Retinal pigment epithelial cell (primary cell): ENCODE measurements at regions not wholly inside any gene's neighbourhood (a gene's known extent, or its start where the extent isn't known, plus 50 kb on each side); places are given as distances from the start of the nearest gene placed in this dataset.
A peak's percentile ranks its signal among the peaks of the same experiment; 100 is the strongest.

ENCODE experiments used
- DNase-seq: peaks from one replicate; pipeline ENCODE4 v3.0.0-alpha.2; 2010; ENCODE audit warnings: low read depth
- H3K4me3 ChIP-seq: 2 replicates; pipeline ENCODE4 v1.5.1; 2011; ENCODE audit warnings: mild to moderate bottlenecking, low read length, control low read depth, moderate library complexity
- CTCF ChIP-seq: conservative IDR thresholded peaks from 2 replicates; pipeline ENCODE4 v1.5.1; 2011; ENCODE audit warnings: low read depth, low read length, control low read depth, inconsistent platforms

GRCh38 chr18:70463085-70463484 lies 174.2 kb downstream of the SOCS6 start:
- no peak overlapping the region for H3K4me3 ChIP-seq
- DNase-seq = no peak
- no peak for TF ChIP-seq CTCF

GRCh38 chr18:70462078-70462439 lies 173.2 kb downstream of the SOCS6 start:
- TF ChIP-seq CTCF = no peak
- no peak overlapping the region for H3K4me3 ChIP-seq
- no peak for DNase-seq

- TF ChIP-seq CTCF = no peak
- no peak for DNase-seq
- H3K4me3 ChIP-seq = no peak overlapping the region
These were observed 172.7 kb downstream of the SOCS6 start for GRCh38 chr18:70461323-70462077.

GRCh38 chr18:70459731-70460130 lies 170.9 kb downstream of the SOCS6 start:
- TF ChIP-seq CTCF = no peak
- DNase-seq = peak; percentile 25
- no peak overlapping the region for H3K4me3 ChIP-seq

- DNase-seq = no peak
These were observed 170.4 kb downstream of the SOCS6 start for GRCh38 chr18:70459251-70459650.

GRCh38 chr18:70457788-70458187 lies 168.9 kb downstream of the SOCS6 start:
- no peak for TF ChIP-seq CTCF
- H3K4me3 ChIP-seq = no peak overlapping the region
- no peak for DNase-seq

More at GRCh38 chr18:70459251-70459650, 170.4 kb downstream of the SOCS6 start:
- no peak for TF ChIP-seq CTCF
- H3K4me3 ChIP-seq = no peak overlapping the region

GRCh38 chr18:70457223-70457622 lies 168.4 kb downstream of the SOCS6 start:
- no peak for TF ChIP-seq CTCF
- no peak for DNase-seq
- H3K4me3 ChIP-seq = no peak overlapping the region
